CD8-positive, alpha-beta memory T cell (primary cell): ENCODE measurements at regions not wholly inside any gene's neighbourhood (a gene's known extent, or its start where the extent isn't known, plus 50 kb on each side); places are given as distances from the start of the nearest gene placed in this dataset.

ENCODE experiments used
- CTCF ChIA-PET: fragments of 350-600 bp; sonication (Branson Sonifier 250); formaldehyde crosslinking; loops from one replicate; lab custom pipeline; 2021; ENCODE audit warnings: antibody characterized with exemption; lab: Charles Lee
- POLR2A ChIA-PET: fragments of 350-600 bp; sonication (Branson Sonifier 250); formaldehyde crosslinking; loops from one replicate; lab custom pipeline; 2021; ENCODE audit warnings: antibody characterized with exemption; lab: Charles Lee
- DNase-seq, 5 donors: peaks; one replicate each; pipeline versions ENCODE4 v3.0.0 to v3.0.0-alpha.2; 2020 to 2022; ENCODE audit warnings: mixed read lengths in 1 of 5
- H3K27ac ChIP-seq: one replicate; pipeline ENCODE4 v1.7.0; 2013; ENCODE audit warnings: low read depth, mild to moderate bottlenecking, low read length, moderate library complexity
- H3K27me3 ChIP-seq: 2 replicates; pipeline ENCODE4 v1.7.0; 2013; ENCODE audit warnings: low read length, mild to moderate bottlenecking; ENCODE audit not compliant: insufficient read depth, poor library complexity, severe bottlenecking
- H3K36me3 ChIP-seq: 2 replicates; pipeline ENCODE4 v1.7.0; 2013; ENCODE audit warnings: mild to moderate bottlenecking, low read length, moderate library complexity; ENCODE audit not compliant: insufficient read depth
- H3K4me1 ChIP-seq: 2 replicates; pipeline ENCODE4 v1.7.0; 2013; ENCODE audit warnings: mild to moderate bottlenecking, low read length, moderate library complexity; ENCODE audit not compliant: insufficient read depth
- H3K4me3 ChIP-seq: 2 replicates; pipeline ENCODE4 v1.7.0; 2013; ENCODE audit warnings: mild to moderate bottlenecking, low read length
- H3K9me3 ChIP-seq: 2 replicates; pipeline ENCODE4 v1.7.0; 2013; ENCODE audit warnings: mild to moderate bottlenecking, low read length
- H3K27ac Mint-ChIP-seq, 8 donors: one replicate each; pipeline ENCODE4 v1.8.0; 2020 to 2021; ENCODE audit warnings: mixed read lengths in 8 of 8, mild to moderate bottlenecking in 6 of 8, inconsistent platforms in 3 of 8, moderate library complexity in 3 of 8
- H3K27me3 Mint-ChIP-seq, 2 donors: one replicate each; pipeline ENCODE4 v1.8.0; 2020 to 2021; ENCODE audit warnings: mixed read lengths in 2 of 2, mild to moderate bottlenecking in 1 of 2, moderate library complexity in 1 of 2
- H3K36me3 Mint-ChIP-seq, 3 donors: one replicate each; pipeline ENCODE4 v1.8.0; 2020 to 2021; ENCODE audit warnings: mixed read lengths in 3 of 3, inconsistent platforms in 1 of 3, mild to moderate bottlenecking in 1 of 3
- H3K4me1 Mint-ChIP-seq, 3 donors: one replicate each; pipeline ENCODE4 v1.8.0; 2020 to 2021; ENCODE audit warnings: mixed read lengths in 3 of 3, inconsistent platforms in 1 of 3, mild to moderate bottlenecking in 1 of 3
- H3K4me3 Mint-ChIP-seq, 7 donors: one replicate each; pipeline ENCODE4 v1.8.0; 2020 to 2021; ENCODE audit warnings: mixed read lengths in 7 of 7, mild to moderate bottlenecking in 6 of 7, moderate library complexity in 4 of 7, inconsistent platforms in 2 of 7
- H3K9me3 Mint-ChIP-seq, 5 donors: one replicate each; pipeline ENCODE4 v1.8.0; 2020 to 2022; ENCODE audit warnings: mixed read lengths in 5 of 5, mild to moderate bottlenecking in 3 of 5, moderate library complexity in 2 of 5, inconsistent platforms in 1 of 5

DNA sequence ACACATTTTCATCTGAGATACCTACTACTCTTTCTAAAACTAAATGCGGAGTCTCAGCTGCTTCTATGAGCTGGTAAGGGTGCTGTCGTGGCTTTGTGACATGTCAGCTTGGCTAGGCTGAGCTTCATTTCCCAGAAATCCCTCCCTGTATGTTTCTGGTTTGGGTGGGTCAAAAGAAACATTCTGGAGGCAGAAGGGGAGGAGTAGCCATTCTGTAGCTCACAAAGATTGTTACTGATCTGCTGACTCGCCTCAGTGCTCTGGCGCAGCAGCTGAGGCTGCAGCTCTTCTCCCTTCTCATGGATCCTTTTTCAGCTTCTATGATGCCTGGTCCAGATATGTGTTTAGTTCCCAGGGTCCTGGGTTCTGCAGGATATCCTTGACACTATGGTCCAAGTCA is 114.7 kb downstream of the RAP2A start:
- no peaks in the 10 kb centered on the region for H3K4me1 ChIP-seq
- Mint-ChIP-seq H3K27ac (no peak overlapping the region), H3K9me3 (no peaks in the 10 kb centered on the region), H3K4me3 (no peak overlapping the region), H3K36me3 (no peaks in the 10 kb centered on the region), H3K27me3 (peaks cover 12 to 35% of the 10 kb centered on the region in 2 donors), H3K4me1 (peaks cover 0 to 6% (median 0%) of the 10 kb centered on the region in 3 donors)
- no peak overlapping the region for H3K4me3 ChIP-seq
- POLR2A ChIA-PET, result no interaction called here
- CTCF ChIA-PET, result no interaction called here
- no peaks in the 10 kb centered on the region for H3K27me3 ChIP-seq
- no peak for DNase-seq
- no peak overlapping the region for H3K27ac ChIP-seq
- H3K9me3 ChIP-seq, result no peaks in the 10 kb centered on the region
- H3K36me3 ChIP-seq, result no peaks in the 10 kb centered on the region

DNA sequence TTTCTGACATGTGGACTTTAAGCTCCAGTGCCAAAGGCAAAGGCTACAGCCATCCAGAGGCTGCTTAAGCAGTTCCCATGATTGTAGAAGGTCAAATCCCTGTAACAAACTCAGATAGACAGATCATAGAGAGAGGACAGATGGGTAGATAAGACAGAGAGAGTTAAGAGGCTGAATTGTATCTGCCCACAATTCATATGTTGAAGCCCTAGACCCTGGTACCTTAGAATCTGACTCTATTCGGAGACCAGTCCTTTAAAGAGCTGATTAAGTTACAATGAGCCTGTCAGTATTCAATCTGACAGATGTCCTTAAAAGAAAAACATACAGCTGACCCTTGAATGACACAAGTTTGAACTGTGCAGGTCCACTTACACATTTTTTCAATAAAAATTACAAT is 115.2 kb downstream of the RAP2A start:
- POLR2A ChIA-PET, result no interaction called here
- Mint-ChIP-seq H3K27me3 (peaks cover 12 to 31% of the 10 kb centered on the region in 2 donors), H3K9me3 (no peaks in the 10 kb centered on the region), H3K36me3 (no peaks in the 10 kb centered on the region), H3K27ac (no peak overlapping the region), H3K4me3 (no peak overlapping the region), H3K4me1 (peaks cover 0 to 6% (median 0%) of the 10 kb centered on the region in 3 donors)
- Histone ChIP-seq H3K4me3 (no peak overlapping the region), H3K27me3 (no peaks in the 10 kb centered on the region), H3K4me1 (no peaks in the 10 kb centered on the region), H3K36me3 (no peaks in the 10 kb centered on the region), H3K27ac (no peak overlapping the region), H3K9me3 (no peaks in the 10 kb centered on the region)
- CTCF ChIA-PET, result no interaction called here
- DNase-seq, result no peak

DNA sequence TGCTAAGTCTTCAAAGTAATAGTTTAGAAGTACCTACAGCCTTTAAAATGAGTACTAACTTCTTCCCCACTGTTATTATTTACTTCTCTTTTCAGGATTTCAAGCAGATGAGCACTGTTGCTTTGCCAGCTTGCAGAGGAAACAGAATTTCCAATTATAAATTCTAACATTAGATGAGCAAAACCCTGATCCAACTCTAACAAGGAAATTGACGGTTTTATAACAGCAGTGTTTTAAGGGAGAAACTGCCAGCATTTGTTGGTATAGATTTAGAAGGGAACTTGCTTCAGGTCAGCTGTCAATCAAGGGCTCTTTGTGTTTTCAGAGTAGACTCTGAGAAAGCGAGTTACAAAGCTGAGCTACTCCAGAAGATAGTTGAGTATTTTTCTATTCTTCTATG is 120.5 kb downstream of the RAP2A start:
- Mint-ChIP-seq H3K9me3 (no peaks in the 10 kb centered on the region), H3K4me1 (no peaks in the 10 kb centered on the region), H3K27me3 (peaks cover 9 to 17% of the 10 kb centered on the region in 2 donors), H3K27ac (no peak overlapping the region), H3K4me3 (no peak overlapping the region), H3K36me3 (no peaks in the 10 kb centered on the region)
- H3K27ac ChIP-seq, result no peak overlapping the region
- H3K4me3 ChIP-seq, result no peak overlapping the region
- ChIA-PET POLR2A (no interaction called here), CTCF (no interaction called here)
- no peaks in the 10 kb centered on the region for H3K4me1 ChIP-seq
- no peak for DNase-seq
- H3K27me3 ChIP-seq, result no peaks in the 10 kb centered on the region
- no peaks in the 10 kb centered on the region for H3K36me3 ChIP-seq
- no peaks in the 10 kb centered on the region for H3K9me3 ChIP-seq

DNA sequence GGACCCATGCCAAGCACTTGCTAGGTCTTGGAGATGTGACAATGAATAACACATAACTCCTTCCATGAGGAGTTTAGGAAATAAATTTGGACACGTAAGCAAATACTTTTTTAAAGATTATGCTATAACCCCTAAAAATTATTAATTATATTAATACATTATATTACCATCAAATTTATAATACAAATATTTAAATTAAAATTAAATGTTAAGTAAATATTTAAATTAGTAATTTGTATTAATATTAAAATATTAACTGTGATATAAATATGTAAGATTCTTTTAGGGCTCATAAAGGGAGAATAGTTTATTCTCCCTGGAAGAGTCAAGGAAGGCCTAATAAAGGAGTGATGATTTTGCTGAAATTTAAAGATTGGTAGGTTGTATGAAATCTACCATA is 121.1 kb downstream of the RAP2A start:
- POLR2A ChIA-PET, result no interaction called here
- H3K27me3 ChIP-seq, result no peaks in the 10 kb centered on the region

DNA sequence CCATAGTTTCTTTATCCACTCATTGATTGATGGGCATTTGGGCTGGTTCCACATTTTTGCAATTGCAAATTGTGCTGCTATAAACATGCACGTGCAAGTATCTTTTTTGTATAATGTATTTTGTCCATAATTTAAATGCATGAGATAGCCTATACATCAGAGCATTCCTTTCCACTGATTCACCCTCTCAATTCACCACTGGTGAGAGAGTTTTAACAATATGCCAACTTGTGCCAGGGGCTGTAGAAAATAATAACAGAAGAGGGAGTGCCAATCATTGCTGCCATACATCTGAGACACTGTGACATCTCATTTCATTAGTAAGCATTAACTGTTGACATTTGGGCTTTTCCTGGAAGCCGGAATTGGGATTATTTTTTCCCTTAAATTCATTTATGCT is 125.1 kb downstream of the RAP2A start:
- H3K9me3 ChIP-seq, result no peaks in the 10 kb centered on the region
- H3K27ac ChIP-seq, result no peak overlapping the region
- DNase-seq, result no peak
- no peaks in the 10 kb centered on the region for H3K9me3 Mint-ChIP-seq
- H3K27me3 ChIP-seq, result no peaks in the 10 kb centered on the region
- H3K36me3 Mint-ChIP-seq, result no peaks in the 10 kb centered on the region
- H3K27me3 Mint-ChIP-seq, result peaks cover 2 to 10% of the 10 kb centered on the region in 2 donors
- no peak overlapping the region for H3K4me3 ChIP-seq
- H3K4me1 ChIP-seq, result no peaks in the 10 kb centered on the region
- H3K36me3 ChIP-seq, result no peaks in the 10 kb centered on the region
- H3K4me3 Mint-ChIP-seq, result no peak overlapping the region
- ChIA-PET POLR2A (no interaction called here), CTCF (no interaction called here)
- H3K27ac Mint-ChIP-seq, result no peak overlapping the region
- H3K4me1 Mint-ChIP-seq, result no peaks in the 10 kb centered on the region

More for the DNA sequence above, 121.1 kb downstream of the RAP2A start:
- H3K27ac Mint-ChIP-seq, result no peak overlapping the region
- no peak overlapping the region for H3K27ac ChIP-seq
- H3K27me3 Mint-ChIP-seq, result peaks cover 6 to 17% of the 10 kb centered on the region in 2 donors
- no peaks in the 10 kb centered on the region for H3K36me3 Mint-ChIP-seq
- no peak overlapping the region for H3K4me3 ChIP-seq
- no peak for DNase-seq
- H3K36me3 ChIP-seq, result no peaks in the 10 kb centered on the region
- H3K9me3 ChIP-seq, result no peaks in the 10 kb centered on the region
- no peaks in the 10 kb centered on the region for H3K4me1 Mint-ChIP-seq
- H3K9me3 Mint-ChIP-seq, result no peaks in the 10 kb centered on the region
- CTCF ChIA-PET, result no interaction called here
- no peak overlapping the region for H3K4me3 Mint-ChIP-seq
- H3K4me1 ChIP-seq, result no peaks in the 10 kb centered on the region

DNA sequence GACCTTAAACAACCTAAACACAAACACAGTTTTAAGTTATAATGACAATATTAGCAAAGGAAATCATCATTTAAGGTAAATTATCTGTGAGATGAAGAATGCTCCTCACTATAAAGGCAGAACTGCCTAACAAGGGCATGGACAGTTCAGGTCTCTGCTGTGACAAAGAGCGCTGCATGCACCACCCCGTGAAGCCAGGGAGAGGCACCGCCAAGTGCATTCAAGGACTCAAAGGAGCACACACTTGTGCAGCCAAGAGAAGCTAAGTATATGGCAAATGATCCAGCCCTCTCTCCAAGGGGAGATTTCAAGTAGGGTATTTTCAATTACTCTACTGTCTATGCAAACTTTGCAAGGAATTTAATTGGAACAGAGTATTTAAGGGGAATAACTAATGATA is 126.0 kb downstream of the RAP2A start:
- H3K9me3 Mint-ChIP-seq, result no peaks in the 10 kb centered on the region
- H3K27ac Mint-ChIP-seq, result no peak overlapping the region
- POLR2A ChIA-PET, result no interaction called here
- no peaks in the 10 kb centered on the region for H3K27me3 ChIP-seq
- no peak overlapping the region for H3K4me3 Mint-ChIP-seq
- CTCF ChIA-PET, result no interaction called here
- H3K36me3 ChIP-seq, result no peaks in the 10 kb centered on the region
- no peak overlapping the region for H3K27ac ChIP-seq
- H3K4me1 Mint-ChIP-seq, result no peaks in the 10 kb centered on the region
- no peak overlapping the region for H3K4me3 ChIP-seq
- H3K27me3 Mint-ChIP-seq, result peaks cover 3 to 17% of the 10 kb centered on the region in 2 donors
- H3K36me3 Mint-ChIP-seq, result no peaks in the 10 kb centered on the region
- DNase-seq, result no peak
- no peaks in the 10 kb centered on the region for H3K4me1 ChIP-seq
- no peaks in the 10 kb centered on the region for H3K9me3 ChIP-seq

DNA sequence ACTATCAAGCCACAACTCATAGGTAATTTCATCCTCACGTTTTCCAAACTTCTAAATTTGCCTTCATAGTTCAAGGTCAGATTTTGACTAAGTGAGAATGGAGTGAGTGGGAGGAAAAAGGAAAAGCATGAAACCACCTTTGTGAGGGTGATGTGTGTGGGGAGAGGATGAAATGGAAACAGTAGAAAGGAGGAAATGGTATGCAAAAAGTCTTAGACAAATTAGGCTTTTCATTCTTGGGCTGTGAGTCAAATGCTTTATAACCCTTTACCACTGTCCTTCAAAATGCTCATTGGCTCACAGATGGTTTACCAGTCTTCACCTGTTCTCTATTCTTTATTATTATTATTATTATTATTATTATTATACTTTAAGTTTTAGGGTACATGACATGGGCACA is 127.2 kb downstream of the RAP2A start:
- H3K4me3 ChIP-seq, result no peak overlapping the region
- no peaks in the 10 kb centered on the region for H3K27me3 ChIP-seq
- peaks cover 3 to 26% of the 10 kb centered on the region in 2 donors for H3K27me3 Mint-ChIP-seq
- H3K27ac Mint-ChIP-seq, result no peak overlapping the region
- H3K4me3 Mint-ChIP-seq, result no peak overlapping the region
- H3K9me3 ChIP-seq, result no peaks in the 10 kb centered on the region
- no peaks in the 10 kb centered on the region for H3K36me3 ChIP-seq
- H3K4me1 Mint-ChIP-seq, result no peaks in the 10 kb centered on the region
- H3K36me3 Mint-ChIP-seq, result peaks cover 0 to 1% (median 0%) of the 10 kb centered on the region in 3 donors
- no peaks in the 10 kb centered on the region for H3K9me3 Mint-ChIP-seq
- POLR2A ChIA-PET, result no interaction called here
- CTCF ChIA-PET, result no interaction called here
- no peak overlapping the region for H3K27ac ChIP-seq
- DNase-seq, result no peak
- no peaks in the 10 kb centered on the region for H3K4me1 ChIP-seq

DNA sequence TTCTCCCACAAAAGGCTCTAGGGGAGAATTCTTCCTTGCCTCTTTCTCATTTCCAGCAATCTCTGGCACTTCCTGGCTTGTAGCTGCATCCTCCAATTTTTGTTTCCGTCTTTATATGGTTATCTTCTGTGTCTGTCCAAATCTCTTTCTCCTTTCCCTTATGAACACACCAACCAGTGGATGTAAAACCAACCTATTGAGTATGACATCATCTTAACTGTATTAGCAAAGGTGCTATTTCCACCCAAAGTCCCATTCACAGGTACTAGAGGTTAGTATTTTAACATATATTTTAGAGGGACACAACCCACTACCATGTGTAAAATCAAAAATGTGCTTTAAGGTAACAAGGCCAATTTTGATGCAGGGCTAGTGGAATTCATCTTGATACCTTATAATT is 129.0 kb downstream of the RAP2A start:
- CTCF ChIA-PET, result no interaction called here

DNA sequence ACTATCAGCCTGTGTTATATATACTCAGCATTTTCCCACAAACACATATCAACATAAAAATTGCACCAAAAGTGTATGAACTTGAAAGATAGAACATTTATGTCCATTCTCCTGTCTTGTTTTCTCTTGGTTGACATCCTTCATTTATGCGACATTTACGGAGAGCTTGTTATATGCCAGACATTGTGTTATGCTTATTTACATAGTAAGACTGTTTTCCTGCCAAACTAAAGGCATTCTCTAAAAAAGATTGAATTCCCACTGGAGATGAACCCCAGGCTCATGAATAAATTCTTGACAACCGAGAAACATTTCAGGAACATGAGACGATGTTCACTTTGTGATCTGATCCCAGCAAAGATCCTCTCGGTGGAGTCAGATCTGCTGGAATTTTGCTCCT is 131.0 kb downstream of the RAP2A start:
- Mint-ChIP-seq H3K36me3 (peaks cover 0 to 1% (median 0%) of the 10 kb centered on the region in 3 donors), H3K4me1 (no peaks in the 10 kb centered on the region), H3K27me3 (peaks cover 11 to 42% of the 10 kb centered on the region in 2 donors), H3K27ac (no peak overlapping the region), H3K9me3 (no peaks in the 10 kb centered on the region), H3K4me3 (no peak overlapping the region)
- H3K27me3 ChIP-seq, result no peaks in the 10 kb centered on the region
- DNase-seq, result no peak
- H3K4me1 ChIP-seq, result no peaks in the 10 kb centered on the region
- no peaks in the 10 kb centered on the region for H3K9me3 ChIP-seq
- ChIA-PET CTCF (no interaction called here), POLR2A (no interaction called here)
- H3K27ac ChIP-seq, result no peak overlapping the region
- H3K4me3 ChIP-seq, result no peak overlapping the region
- no peaks in the 10 kb centered on the region for H3K36me3 ChIP-seq

More for the DNA sequence above, 129.0 kb downstream of the RAP2A start:
- Histone ChIP-seq H3K27me3 (no peaks in the 10 kb centered on the region), H3K9me3 (no peaks in the 10 kb centered on the region), H3K4me1 (no peaks in the 10 kb centered on the region), H3K4me3 (no peak overlapping the region), H3K36me3 (no peaks in the 10 kb centered on the region), H3K27ac (no peak overlapping the region)
- Mint-ChIP-seq H3K27me3 (peaks cover 9 to 35% of the 10 kb centered on the region in 2 donors), H3K4me1 (no peaks in the 10 kb centered on the region), H3K36me3 (peaks cover 0 to 1% (median 0%) of the 10 kb centered on the region in 3 donors), H3K27ac (no peak overlapping the region), H3K9me3 (no peaks in the 10 kb centered on the region), H3K4me3 (no peak overlapping the region)
- POLR2A ChIA-PET, result no interaction called here
- DNase-seq, result no peak
